Naive B cell (primary cell): ENCODE measurements at regions not wholly inside any gene's neighbourhood (a gene's known extent, or its start where the extent isn't known, plus 50 kb on each side); places are given as distances from the start of the nearest gene placed in this dataset.
"Not testable (repeated sequence)": the region's sequence is repeated elsewhere in the genome, so short reads cannot be mapped to it uniquely, and the experiment has no call there.

ENCODE experiments used
- ATAC-seq, 2 donors: fragments of 150-1000 bp; cut with Tn5 transposase; 2 replicates each; pipeline ENCODE4 v1.10.0; 2021; ENCODE audit warnings: low read depth in 2 of 2, mild to moderate bottlenecking in 2 of 2, moderate library complexity in 2 of 2
- DNase-seq: peaks from one replicate; pipeline ENCODE4 v3.0.0; 2022
- H3K27ac Mint-ChIP-seq, 6 donors: one replicate each; pipeline ENCODE4 v1.8.0; 2020 to 2022; ENCODE audit warnings: mild to moderate bottlenecking in 6 of 6, mixed read lengths in 6 of 6, moderate library complexity in 5 of 6, inconsistent platforms in 2 of 6
- H3K27me3 Mint-ChIP-seq, 3 donors: one replicate each; pipeline ENCODE4 v1.8.0; 2021 to 2022; ENCODE audit warnings: mixed read lengths in 3 of 3, mild to moderate bottlenecking in 1 of 3
- H3K36me3 Mint-ChIP-seq, 2 donors: one replicate each; pipeline ENCODE4 v1.8.0; 2020 to 2022; ENCODE audit warnings: mixed read lengths in 2 of 2, inconsistent platforms in 1 of 2, mild to moderate bottlenecking in 1 of 2
- H3K4me1 Mint-ChIP-seq, 3 donors: one replicate each; pipeline ENCODE4 v1.8.0; 2020 to 2022; ENCODE audit warnings: mixed read lengths in 3 of 3, inconsistent platforms in 1 of 3, mild to moderate bottlenecking in 1 of 3, moderate library complexity in 1 of 3
- H3K4me3 Mint-ChIP-seq, 8 donors: one replicate each; pipeline ENCODE4 v1.8.0; 2020 to 2022; ENCODE audit warnings: mild to moderate bottlenecking in 8 of 8, mixed read lengths in 8 of 8, moderate library complexity in 8 of 8, inconsistent platforms in 2 of 8
- H3K9me3 Mint-ChIP-seq, 7 donors: one replicate each; pipeline ENCODE4 v1.8.0; 2020 to 2022; ENCODE audit warnings: mixed read lengths in 7 of 7, mild to moderate bottlenecking in 5 of 7, inconsistent platforms in 2 of 7, moderate library complexity in 1 of 7

DNA sequence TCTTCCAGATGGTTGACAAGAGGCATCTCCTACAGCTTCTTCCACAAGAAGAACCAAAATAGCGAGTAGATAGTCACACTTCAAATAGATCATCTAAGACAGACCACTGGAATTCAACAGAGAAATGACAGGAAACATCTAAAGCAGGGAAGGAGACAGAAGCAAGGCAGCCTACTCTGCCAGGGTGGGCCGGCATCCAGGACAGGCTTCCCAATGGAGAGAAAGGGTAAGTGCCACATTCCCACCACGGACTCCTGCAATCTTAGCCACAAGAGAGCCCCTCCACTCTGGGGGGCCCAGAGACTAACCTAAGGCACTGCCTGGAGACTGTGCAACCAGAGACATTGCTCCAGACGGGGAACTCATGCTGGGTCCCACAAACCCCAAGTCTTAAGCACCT lies 154.5 kb downstream of the NDUFA12 start:
- Mint-ChIP-seq H3K4me3 (no peak overlapping the region), H3K27ac (no peak overlapping the region), H3K27me3 (peaks cover 6 to 47% (median 22%) of the 10 kb centered on the region in 3 donors), H3K36me3 (peaks cover 0 to 7% of the 10 kb centered on the region in 2 donors), H3K4me1 (peaks cover 23 to 29% (median 26%) of the 10 kb centered on the region in 3 donors), H3K9me3 (no peaks in the 10 kb centered on the region)
- ATAC-seq (no peak), DNase-seq (no peak)

DNA sequence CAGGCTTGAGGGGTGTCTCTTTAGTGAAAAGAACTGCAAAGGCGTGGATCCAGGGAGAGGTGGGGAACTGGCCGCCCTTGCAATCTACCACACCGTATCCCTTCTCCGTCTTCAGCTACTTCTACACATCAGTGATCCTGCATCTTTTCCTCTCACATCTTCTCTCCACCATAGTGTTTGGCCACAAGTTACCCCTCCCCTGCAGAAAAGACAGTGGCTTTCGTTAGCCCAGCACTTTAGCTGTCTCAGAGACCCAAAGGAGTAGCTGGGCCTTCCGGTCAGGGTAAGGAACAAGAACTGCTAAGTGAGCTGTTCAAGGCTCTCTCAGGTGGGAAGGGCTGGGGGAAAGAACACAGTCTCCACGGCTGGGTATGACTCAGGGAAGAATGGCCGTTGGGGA lies 158.4 kb downstream of the NDUFA12 start:
- H3K27me3 Mint-ChIP-seq, result peaks cover 4 to 40% (median 17%) of the 10 kb centered on the region in 3 donors
- ATAC-seq (no peak), DNase-seq (no peak)
- H3K4me1 Mint-ChIP-seq, result peaks cover 0 to 3% (median 0%) of the 10 kb centered on the region in 3 donors
- H3K27ac Mint-ChIP-seq, result peak overlapping the region in 1 of 6 donors; percentile 34
- H3K36me3 Mint-ChIP-seq, result peaks cover 0 to 7% of the 10 kb centered on the region in 2 donors
- no peak overlapping the region for H3K4me3 Mint-ChIP-seq
- no peaks in the 10 kb centered on the region for H3K9me3 Mint-ChIP-seq

DNA sequence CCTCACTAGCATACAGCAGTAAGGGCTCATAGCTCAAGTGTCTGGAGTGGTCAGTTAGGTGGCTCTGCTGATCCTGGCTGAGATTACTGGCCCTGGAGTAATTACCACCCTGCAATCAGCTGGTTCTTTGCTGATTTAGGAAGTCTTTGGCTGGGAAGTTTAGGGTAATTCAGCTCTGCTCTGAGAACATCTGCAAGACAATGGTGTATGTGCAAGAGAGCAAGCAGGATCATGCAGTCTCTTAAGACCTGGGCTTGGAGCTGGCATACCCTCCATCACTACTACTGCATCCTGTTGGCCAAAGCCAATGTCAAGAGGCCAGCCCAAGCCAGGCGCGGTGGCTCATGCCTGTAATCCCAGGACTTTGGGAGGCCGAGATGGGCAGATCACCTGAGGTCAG lies 159.0 kb downstream of the NDUFA12 start:
- ATAC-seq (no peak), DNase-seq (no peak)
- Mint-ChIP-seq H3K9me3 (no peaks in the 10 kb centered on the region), H3K4me3 (no peak overlapping the region), H3K36me3 (peaks cover 0 to 7% of the 10 kb centered on the region in 2 donors), H3K4me1 (peaks cover under 1 to 6% (median under 1%) of the 10 kb centered on the region in 3 donors), H3K27ac (no peak overlapping the region), H3K27me3 (peaks cover 4 to 40% (median 17%) of the 10 kb centered on the region in 3 donors)

DNA sequence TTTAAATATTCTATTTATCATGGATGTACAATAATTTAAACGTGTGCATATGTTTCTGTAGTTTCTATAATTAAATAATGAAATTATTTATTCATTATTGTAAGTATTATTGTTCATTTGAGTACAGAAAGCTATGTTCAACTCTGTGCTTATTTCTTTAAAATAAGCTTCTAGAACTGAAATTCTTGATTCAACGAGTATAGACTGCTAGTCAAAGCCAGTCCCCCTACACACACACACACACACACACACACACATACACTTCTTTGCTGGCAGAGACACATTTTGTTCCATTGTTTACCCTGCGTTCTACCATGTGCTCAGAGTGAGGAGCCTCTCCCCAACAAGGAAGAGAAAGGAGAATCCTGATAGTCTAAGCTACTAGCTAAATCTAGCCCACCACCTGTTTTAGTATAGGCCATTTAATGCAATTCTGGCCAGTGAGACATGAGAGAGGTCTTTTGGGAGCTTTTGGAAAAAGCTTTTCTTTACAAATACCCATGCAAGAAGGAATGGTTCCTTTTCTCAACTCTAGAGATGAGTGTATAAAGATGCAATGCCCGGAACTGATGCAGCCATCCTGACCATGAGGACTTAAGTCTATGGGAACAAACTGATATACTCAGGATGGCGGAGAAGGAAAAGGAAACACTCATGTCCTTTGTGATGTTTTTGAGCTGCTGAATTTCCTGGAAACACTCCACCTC lies 161.4 kb downstream of the NDUFA12 start:
- Mint-ChIP-seq H3K27ac (no peak overlapping the region), H3K27me3 (peaks cover 0 to 26% (median 8%) of the 10 kb centered on the region in 3 donors), H3K4me3 (peak overlapping the region in 1 of 8 donors; percentile 24), H3K4me1 (peaks cover 9 to 11% (median 9%) of the 10 kb centered on the region in 3 donors), H3K9me3 (no peaks in the 10 kb centered on the region), H3K36me3 (no peaks in the 10 kb centered on the region)
- no peak for DNase-seq
- ATAC-seq, result no peak

DNA sequence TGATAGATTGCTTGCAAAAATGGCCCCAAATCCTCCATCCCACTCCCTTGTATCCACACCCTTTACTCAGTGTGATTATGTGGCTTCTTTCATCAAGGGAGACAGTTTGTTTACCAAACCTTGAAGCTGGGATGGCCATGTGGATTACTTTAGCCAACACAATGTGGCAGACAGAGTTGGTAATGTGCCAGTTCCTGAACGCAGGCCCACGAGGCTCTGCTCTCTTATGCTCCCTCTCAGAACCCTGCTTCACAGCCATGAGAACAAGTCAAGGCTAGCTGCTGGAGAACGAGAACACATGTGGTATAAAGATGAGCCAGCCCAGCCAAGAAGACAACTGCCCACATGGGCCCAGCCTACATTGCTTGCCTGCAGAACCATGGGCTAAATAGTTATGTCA lies 162.3 kb downstream of the NDUFA12 start:
- Mint-ChIP-seq H3K27me3 (peaks cover 0 to 21% (median 8%) of the 10 kb centered on the region in 3 donors), H3K27ac (no peak overlapping the region), H3K9me3 (no peaks in the 10 kb centered on the region), H3K4me3 (no peak overlapping the region), H3K4me1 (peaks cover 9 to 11% (median 9%) of the 10 kb centered on the region in 3 donors), H3K36me3 (no peaks in the 10 kb centered on the region)
- DNase-seq (no peak), ATAC-seq (no peak)

DNA sequence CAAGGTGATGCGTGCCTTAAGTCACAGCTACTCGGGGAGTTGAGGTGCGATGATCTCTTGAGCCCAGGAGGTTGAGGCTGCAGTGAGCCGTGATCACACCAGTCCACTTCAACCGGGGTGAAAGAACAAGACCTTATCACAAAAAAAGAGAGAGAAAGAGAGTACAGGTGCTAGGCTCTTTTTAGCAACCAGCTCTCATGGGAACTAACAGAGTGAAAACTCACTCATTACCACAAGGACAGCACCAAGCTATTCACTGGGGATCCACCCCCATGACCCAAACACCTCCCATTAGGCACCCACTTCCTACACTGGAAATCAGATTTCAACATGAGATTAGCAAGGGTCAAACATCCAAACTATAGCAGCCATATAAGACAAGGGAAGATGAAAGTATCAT lies 164.2 kb downstream of the NDUFA12 start:
- H3K4me3 Mint-ChIP-seq, result peak overlapping the region in 1 of 8 donors; percentile 5
- no peaks in the 10 kb centered on the region for H3K36me3 Mint-ChIP-seq
- H3K27ac Mint-ChIP-seq, result peak overlapping the region in 1 of 6 donors; percentile 34
- no peak for DNase-seq
- H3K9me3 Mint-ChIP-seq, result no peaks in the 10 kb centered on the region
- peaks cover 9 to 13% (median 12%) of the 10 kb centered on the region in 3 donors for H3K4me1 Mint-ChIP-seq
- H3K27me3 Mint-ChIP-seq, result peaks cover 0 to 9% (median 0%) of the 10 kb centered on the region in 3 donors
- ATAC-seq, result no peak

DNA sequence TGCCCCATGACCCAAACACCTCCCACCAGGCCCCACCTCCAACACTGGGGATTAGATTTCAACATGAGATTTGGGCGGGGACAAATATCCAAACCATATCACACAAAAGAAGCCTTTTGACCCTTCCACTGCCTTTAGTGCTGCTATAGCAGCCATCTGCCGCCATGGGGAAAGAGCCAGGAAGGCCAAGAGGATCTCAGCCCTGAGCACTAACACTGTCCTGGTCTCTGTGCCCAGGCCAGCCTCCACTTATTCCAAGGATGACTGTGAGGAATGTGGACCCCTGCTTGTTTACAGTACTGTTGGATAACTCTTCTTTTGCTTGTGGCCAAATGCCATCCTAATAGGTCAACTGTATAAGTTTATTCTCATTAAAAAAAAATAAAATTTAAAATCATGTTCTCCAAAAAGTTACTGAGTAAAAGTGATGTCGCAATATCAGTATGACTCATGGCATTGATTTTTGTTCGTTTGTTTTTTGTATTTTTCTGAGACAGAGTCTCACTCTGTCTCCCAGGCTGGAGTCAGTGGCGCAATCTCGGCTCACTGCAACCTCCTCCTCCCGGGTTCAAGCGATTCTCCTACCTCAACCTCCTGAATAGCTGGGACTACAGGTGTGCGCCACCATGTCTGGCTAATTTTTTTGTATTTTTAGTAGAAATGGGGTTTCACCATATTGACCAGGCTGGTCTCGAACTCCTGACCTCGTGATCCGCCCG lies 166.4 kb downstream of the NDUFA12 start:
- not testable (repeated sequence) for H3K27me3 Mint-ChIP-seq, H3K36me3 Mint-ChIP-seq, ATAC-seq, DNase-seq, H3K9me3 Mint-ChIP-seq, H3K4me3 Mint-ChIP-seq, H3K27ac Mint-ChIP-seq
- H3K4me1 Mint-ChIP-seq, result peaks cover 24 to 28% (median 25%) of the 10 kb centered on the region in 3 donors

DNA sequence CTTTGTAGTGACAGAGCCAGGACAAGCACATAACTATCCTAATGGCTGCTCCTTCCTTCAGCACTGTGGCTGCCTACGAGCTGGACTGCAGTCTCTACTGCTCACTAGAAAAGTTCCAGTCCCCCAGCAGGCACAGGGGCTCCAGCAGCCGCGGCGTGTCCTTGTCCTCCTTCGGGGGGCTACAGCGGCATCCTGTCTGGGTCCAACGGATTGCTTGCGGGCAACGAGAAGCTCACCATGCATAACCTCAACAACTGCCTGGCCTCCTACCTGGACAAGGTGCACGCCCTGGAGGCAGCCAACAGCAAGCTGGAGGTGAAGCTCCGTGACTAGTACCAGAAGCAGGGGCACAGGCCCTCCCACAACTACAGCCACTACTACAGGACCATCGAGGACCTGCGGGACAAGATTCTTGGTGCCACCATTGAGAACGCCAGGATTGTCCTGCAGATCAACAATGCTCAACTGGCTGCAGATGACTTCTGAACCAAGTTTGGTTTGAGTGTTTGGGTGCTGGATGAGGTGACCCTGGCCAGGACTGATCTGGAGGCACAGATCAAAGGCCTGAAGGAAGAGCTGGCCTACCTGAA lies 169.4 kb downstream of the NDUFA12 start:
- ATAC-seq, result no peak
- Mint-ChIP-seq H3K27ac (peak overlapping the region in 1 of 6 donors; percentile 61), H3K27me3 (no peaks in the 10 kb centered on the region), H3K9me3 (no peaks in the 10 kb centered on the region), H3K4me1 (peaks cover 38 to 54% (median 47%) of the 10 kb centered on the region in 3 donors), H3K4me3 (peak overlapping the region in 1 of 8 donors; percentile 16), H3K36me3 (no peaks in the 10 kb centered on the region)
- no peak for DNase-seq

DNA sequence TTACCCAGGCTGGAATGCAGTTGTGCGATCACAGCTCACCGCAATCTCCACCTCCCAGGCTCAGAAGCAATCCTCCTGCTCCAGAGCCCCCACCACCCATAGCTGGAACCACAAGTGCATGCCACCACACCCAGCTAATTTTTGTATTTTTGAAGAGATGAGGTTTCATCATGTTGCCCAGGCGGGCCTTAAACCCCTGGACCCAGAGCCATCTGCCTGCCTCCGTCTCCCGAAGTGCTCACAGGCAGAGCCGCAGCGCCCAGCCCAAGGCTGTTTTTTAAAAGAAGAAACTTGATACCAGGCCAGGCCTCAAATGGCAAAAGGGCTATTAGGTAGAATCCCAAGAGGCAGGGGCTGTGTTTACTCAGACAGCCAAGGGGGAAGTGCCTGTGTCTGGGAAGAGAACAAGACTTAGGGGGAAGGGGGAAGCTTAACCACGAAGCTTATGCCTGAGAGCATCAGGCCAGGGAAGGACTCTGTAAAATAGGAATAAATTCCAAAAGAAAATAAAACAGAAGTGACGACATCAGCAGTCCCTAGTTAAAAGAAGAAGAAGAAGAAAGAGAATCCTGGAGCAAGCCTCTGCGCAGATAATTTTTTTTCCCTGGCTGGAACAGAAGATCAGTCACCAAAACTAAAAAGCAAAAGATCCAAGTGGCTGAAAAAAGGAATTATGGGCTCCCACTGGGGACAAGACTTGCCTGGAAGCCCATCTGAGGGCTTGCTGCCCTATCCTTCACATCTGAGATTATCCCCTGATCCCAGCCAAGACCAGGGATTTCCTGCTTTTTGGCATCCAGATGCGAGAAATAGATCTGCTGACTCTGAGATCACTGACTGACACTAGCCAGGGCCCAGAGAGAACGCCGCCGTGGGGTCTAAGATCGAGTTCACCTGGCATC lies 170.5 kb downstream of the NDUFA12 start:
- Mint-ChIP-seq H3K4me1 (peaks cover 33 to 49% (median 44%) of the 10 kb centered on the region in 3 donors), H3K4me3 (no peak overlapping the region), H3K9me3 (no peaks in the 10 kb centered on the region), H3K36me3 (no peaks in the 10 kb centered on the region), H3K27me3 (no peaks in the 10 kb centered on the region), H3K27ac (peak overlapping the region in 4 of 6 donors; percentile 17 to 69 (median 49))
- ATAC-seq, result no peak
- DNase-seq, result no peak

DNA sequence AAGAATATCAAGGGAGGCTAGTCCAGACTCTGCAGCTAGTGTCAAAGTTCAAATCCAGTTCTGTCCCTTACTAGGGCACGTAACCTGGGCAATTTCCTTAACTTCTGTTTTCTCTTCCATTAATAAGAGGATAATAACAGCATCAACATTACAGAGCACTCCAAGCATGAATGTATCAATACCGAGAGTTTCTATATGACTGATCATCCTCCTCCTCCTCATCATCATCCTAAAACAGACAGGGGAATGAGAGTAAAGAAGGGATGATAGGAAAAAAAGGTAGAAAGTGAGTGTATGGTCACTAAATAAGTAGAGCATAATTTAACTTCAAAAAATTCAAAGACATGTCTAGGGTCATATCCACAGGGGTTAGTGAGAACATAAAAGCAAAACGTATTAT lies 171.4 kb downstream of the NDUFA12 start:
- no peak for DNase-seq
- no peaks in the 10 kb centered on the region for H3K27me3 Mint-ChIP-seq
- peaks cover 0 to 3% (median 0%) of the 10 kb centered on the region in 7 donors for H3K9me3 Mint-ChIP-seq
- peak overlapping the region in 5 of 6 donors; percentile 96 to 99 (median 98) for H3K27ac Mint-ChIP-seq
- peak overlapping the region in 3 of 8 donors; percentile 37 to 85 (median 84) for H3K4me3 Mint-ChIP-seq
- H3K4me1 Mint-ChIP-seq, result peaks cover 33 to 49% (median 49%) of the 10 kb centered on the region in 3 donors
- no peaks in the 10 kb centered on the region for H3K36me3 Mint-ChIP-seq
- ATAC-seq, result no peak

DNA sequence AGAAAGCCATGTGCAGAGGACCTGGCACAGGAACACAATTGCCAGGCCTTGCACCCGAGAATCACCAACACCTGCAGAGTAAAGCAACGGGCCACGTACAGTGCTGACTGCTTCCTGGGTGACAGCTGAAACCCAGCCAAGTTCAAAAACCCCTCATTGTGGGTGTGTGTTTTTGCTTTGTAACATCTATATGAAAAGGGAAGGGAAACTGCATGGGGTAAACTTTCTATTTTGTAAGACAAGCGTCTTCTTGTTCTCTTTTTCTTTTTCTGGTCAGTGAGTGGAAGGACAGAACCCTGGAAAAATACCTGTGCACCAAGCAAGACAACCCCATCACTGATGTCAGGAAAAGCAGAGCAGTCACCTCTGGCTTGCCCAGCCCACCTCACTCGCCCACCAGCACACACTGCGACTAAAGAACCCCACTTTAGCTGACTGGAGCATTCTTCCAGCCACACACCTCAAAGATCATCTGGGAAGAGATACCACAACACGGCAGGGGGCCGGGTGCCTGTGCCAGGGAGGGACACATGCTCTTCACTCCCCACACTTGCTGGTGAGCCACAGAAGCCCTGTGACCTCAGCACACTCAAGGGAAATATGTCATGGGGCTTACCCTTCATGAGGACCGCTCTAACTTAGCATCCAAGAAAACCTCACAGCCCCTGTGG lies 172.3 kb downstream of the NDUFA12 start:
- Mint-ChIP-seq H3K4me1 (peaks cover 33 to 49% (median 49%) of the 10 kb centered on the region in 3 donors), H3K36me3 (no peaks in the 10 kb centered on the region), H3K4me3 (peak overlapping the region; percentile 5 to 91 (median 82)), H3K27me3 (no peaks in the 10 kb centered on the region), H3K27ac (peak overlapping the region; percentile 82 to 99 (median 98)), H3K9me3 (peaks cover 0 to 3% (median 0%) of the 10 kb centered on the region in 7 donors)
- DNase-seq, result peak; percentile 75
- ATAC-seq, result peak; percentile 97

DNA sequence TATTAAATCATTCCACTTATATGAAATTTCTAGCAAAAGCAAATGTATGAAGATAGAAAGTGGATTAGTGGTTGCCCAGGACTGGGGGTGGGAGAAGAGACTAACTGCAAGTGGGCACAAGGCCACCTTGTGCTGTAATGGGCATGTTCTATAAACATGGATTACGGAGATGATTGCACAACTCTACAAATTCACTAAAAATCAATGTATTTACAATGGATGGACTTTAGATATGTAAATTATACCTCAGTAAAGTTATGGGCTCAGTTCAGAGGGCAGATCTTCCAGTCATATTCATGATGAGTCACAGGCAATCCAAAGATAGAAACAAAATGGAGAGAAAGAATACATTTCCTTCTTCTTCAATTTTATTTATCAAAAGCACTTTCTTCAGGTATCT lies 173.9 kb downstream of the NDUFA12 start:
- peak overlapping the region in 5 of 6 donors; percentile 3 to 96 (median 79) for H3K27ac Mint-ChIP-seq
- H3K4me1 Mint-ChIP-seq, result peaks cover 33 to 49% (median 46%) of the 10 kb centered on the region in 3 donors
- ATAC-seq, result no peak
- DNase-seq, result no peak
- H3K4me3 Mint-ChIP-seq, result peak overlapping the region in 3 of 8 donors; percentile 9 to 48 (median 47)
- peaks cover 0 to 3% (median 0%) of the 10 kb centered on the region in 7 donors for H3K9me3 Mint-ChIP-seq
- no peaks in the 10 kb centered on the region for H3K27me3 Mint-ChIP-seq
- H3K36me3 Mint-ChIP-seq, result no peaks in the 10 kb centered on the region
